ENCODE measurements at regions not wholly inside any gene's neighbourhood (a gene's known extent, or its start where the extent isn't known, plus 50 kb on each side); places are given as distances from the start of the nearest gene placed in this dataset.
"Not testable (repeated sequence)": the region's sequence is repeated elsewhere in the genome, so short reads cannot be mapped to it uniquely, and the experiment has no call there.

DNA sequence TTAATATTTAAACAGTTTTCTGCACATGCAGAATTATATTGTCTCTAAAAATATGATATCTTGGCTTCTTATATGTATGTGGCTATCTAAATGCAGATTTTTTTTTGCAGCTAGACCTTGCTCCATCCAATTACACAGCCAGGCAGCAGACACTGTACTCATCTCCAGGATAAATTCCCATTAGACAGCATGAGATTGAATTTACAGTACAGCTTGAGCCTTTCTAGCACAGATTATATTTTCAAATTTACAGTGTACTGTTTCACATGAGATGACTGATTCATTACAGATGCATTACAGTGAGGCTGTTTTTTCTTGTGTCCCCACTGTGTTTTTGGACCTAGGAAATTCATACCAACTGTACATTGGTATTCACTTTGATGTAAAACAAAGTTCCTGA lies 134.9 kb downstream of the OTOL1 start:
- TF ChIP-seq, protein P1, sequence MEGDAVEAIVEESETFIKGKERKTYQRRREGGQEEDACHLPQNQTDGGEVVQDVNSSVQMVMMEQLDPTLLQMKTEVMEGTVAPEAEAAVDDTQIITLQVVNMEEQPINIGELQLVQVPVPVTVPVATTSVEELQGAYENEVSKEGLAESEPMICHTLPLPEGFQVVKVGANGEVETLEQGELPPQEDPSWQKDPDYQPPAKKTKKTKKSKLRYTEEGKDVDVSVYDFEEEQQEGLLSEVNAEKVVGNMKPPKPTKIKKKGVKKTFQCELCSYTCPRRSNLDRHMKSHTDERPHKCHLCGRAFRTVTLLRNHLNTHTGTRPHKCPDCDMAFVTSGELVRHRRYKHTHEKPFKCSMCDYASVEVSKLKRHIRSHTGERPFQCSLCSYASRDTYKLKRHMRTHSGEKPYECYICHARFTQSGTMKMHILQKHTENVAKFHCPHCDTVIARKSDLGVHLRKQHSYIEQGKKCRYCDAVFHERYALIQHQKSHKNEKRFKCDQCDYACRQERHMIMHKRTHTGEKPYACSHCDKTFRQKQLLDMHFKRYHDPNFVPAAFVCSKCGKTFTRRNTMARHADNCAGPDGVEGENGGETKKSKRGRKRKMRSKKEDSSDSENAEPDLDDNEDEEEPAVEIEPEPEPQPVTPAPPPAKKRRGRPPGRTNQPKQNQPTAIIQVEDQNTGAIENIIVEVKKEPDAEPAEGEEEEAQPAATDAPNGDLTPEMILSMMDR (IDR thresholded peaks at IDR 0.05; ENCODE audit: low read depth, low read length): no peak
- no peaks in the 10 kb centered on the region for H3K9me3 ChIP-seq (ENCODE audit: severe bottlenecking)

DNA sequence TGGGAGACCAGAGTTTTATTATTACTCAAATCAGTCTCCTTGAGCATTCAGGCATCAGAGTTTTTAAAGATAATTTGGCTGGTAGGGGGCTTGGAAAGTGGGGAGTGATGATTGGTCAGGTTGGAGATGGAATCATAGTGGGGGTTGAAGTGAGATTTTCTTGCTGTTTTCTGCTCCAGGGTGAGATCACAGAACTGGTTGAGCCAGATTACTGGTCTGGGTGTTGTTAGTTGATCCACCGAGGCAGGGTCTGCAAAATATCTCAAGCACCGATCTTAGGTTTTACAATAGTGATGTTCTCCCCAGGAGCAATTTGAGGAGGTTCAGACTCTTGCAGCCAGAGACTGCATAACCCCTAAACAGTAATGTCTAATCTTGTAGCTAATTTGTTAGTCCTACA lies 141.0 kb downstream of the OTOL1 start:
- Histone ChIP-seq H3K36me3 (no peaks in the 10 kb centered on the region), H3K4me3 (ENCODE audit: low read depth, low read length) (no peak overlapping the region), H3K27ac (no peak overlapping the region), H3K27me3 (ENCODE audit: insufficient read depth, low read depth, severe bottlenecking) (no peaks in the 10 kb centered on the region), H3K9me3 (ENCODE audit: severe bottlenecking) (no peaks in the 10 kb centered on the region)
- TF ChIP-seq, protein P1 (IDR thresholded peaks at IDR 0.05; ENCODE audit: low read depth, low read length): no peak
- DNase-seq: no peak

More for the DNA sequence above, 134.9 kb downstream of the OTOL1 start:
- Histone ChIP-seq H3K36me3 (no peaks in the 10 kb centered on the region), H3K27me3 (ENCODE audit: insufficient read depth, low read depth, severe bottlenecking) (no peaks in the 10 kb centered on the region), H3K27ac (no peak overlapping the region), H3K4me3 (ENCODE audit: low read depth, low read length) (no peak overlapping the region)
- no peak for DNase-seq

DNA sequence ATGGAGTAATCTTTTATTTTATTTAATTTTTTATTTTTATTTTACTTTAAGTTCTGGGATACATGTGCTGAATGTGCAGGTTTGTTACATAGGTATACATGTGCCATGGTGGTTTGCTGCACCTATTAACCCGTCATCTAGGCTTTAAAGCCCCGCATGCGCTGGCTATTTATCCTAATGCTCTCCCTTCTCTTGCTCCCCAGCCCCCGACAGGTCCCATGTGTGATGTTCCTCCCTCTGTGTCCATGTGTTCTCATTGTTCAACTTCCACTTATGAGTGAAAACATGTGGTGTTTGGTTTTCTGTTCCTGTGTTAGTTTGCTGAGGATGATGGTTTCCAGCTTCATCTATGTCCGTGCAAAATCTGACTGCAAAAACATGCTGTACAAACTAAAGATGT lies 142.5 kb downstream of the OTOL1 start:
- not testable (repeated sequence) for H3K9me3 ChIP-seq (ENCODE audit: severe bottlenecking); H3K36me3 ChIP-seq; DNase-seq; H3K27ac ChIP-seq; H3K4me3 ChIP-seq (ENCODE audit: low read depth, low read length); H3K27me3 ChIP-seq (ENCODE audit: insufficient read depth, low read depth, severe bottlenecking)

DNA sequence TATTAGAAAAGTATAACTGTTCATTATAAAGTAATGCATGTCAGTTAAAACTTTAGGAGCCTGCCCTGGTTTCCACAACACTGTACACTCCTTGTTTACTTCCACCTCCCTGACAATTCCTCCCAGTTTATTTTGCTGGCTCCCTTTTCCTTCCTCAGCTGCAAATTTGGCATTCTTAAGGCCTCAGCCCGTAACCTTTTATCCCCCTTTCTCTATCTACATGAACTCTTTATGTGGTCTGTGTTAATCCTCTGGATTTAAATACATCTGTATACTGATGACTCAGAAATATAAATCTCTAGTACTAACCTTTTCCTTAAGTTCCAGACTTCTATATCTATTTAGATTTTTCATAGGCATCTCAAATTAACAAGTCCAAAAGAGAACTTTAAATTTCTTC lies 143.6 kb downstream of the OTOL1 start:
- Histone ChIP-seq H3K9me3 (ENCODE audit: severe bottlenecking) (no peaks in the 10 kb centered on the region), H3K36me3 (no peaks in the 10 kb centered on the region), H3K27me3 (ENCODE audit: insufficient read depth, low read depth, severe bottlenecking) (no peaks in the 10 kb centered on the region), H3K27ac (no peak overlapping the region), H3K4me3 (ENCODE audit: low read depth, low read length) (no peak overlapping the region)
- TF ChIP-seq, protein P1 (IDR thresholded peaks at IDR 0.05; ENCODE audit: low read depth, low read length): no peak
- no peak for DNase-seq

DNA sequence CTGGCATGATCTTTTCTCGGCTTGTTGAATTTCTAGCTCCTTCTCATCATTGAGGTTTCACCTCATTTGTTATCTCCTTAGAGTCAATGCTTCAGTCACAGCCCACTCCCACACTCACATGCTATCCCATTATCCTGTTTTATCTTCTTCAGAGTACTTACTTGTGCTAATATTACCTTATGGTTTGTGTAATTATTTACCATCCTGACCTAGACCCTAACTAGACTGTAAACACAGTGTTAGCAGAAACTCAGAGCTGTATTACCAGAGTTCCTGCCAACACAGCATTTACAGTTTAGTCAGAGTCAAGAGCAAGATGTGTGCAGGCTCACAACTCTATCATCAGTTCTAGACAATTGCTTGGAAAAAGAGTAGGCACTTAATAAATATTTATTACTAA lies 144.7 kb downstream of the OTOL1 start:
- DNase-seq: no peak
- Histone ChIP-seq H3K36me3 (no peaks in the 10 kb centered on the region), H3K9me3 (ENCODE audit: severe bottlenecking) (no peaks in the 10 kb centered on the region), H3K27me3 (ENCODE audit: insufficient read depth, low read depth, severe bottlenecking) (no peaks in the 10 kb centered on the region), H3K27ac (no peak overlapping the region), H3K4me3 (ENCODE audit: low read depth, low read length) (no peak overlapping the region)
- TF ChIP-seq, protein P1 (IDR thresholded peaks at IDR 0.05; ENCODE audit: low read depth, low read length): no peak

DNA sequence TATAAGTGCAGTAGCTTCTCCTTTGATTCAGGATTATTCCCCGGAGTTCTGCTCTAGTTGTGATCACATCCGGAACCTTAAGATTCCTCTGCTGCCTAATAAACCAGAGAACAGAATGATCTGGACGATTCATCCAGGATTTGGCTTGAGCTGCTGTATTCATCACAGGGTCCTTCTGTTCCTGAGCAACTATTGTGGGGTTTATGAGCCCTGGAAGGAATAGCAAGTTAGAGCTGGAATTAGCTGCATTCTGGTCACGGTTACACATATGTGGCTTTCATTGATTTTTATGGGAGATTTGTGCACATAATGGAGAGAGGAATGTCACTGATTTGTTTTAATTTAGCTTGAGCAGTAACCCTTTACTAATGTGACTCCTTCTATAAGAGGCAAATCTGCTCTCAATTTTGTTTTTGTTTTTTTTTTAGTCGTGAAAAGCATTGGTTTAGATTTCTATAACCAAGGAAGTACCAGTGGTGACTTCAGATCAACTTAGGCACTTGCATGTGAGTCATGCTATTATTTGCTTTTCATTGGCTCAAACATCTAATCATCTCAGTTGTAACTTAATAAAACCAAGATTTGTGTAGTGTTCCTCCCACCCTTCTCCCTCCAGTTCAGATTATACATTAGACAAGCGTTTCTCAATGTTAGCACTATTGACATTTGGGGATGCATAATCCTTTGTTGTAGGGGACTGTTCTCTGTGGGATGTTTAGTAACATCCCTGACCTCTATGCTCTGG lies 148.5 kb downstream of the OTOL1 start:
- TF ChIP-seq, protein P1 (IDR thresholded peaks at IDR 0.05; ENCODE audit: low read depth, low read length): no peak
- Histone ChIP-seq H3K27me3 (ENCODE audit: insufficient read depth, low read depth, severe bottlenecking) (no peaks in the 10 kb centered on the region), H3K27ac (no peak overlapping the region), H3K9me3 (ENCODE audit: severe bottlenecking) (no peaks in the 10 kb centered on the region), H3K4me3 (ENCODE audit: low read depth, low read length) (no peak overlapping the region), H3K36me3 (no peaks in the 10 kb centered on the region)
- no peak for DNase-seq
